ENCODE measurements at regions not wholly inside any gene's neighbourhood (a gene's known extent, or its start where the extent isn't known, plus 50 kb on each side); places are given as distances from the start of the nearest gene placed in this dataset.
"Not testable (repeated sequence)": the region's sequence is repeated elsewhere in the genome, so short reads cannot be mapped to it uniquely, and the experiment has no call there.

- DNase-seq (no peak), ATAC-seq (no peak)
- intact Hi-C loops (cut with micrococcal nuclease) = no loop called here
Observed at GRCh38 chr4:65019775-65020174, 610.5 kb upstream of the TECRL start.

- no peak for DNase-seq
- no peak for ATAC-seq
Observed at GRCh38 chr4:65018313-65018712, 609.1 kb upstream of the TECRL start.

GRCh38 chr4:65014078-65014477 lies 604.8 kb upstream of the TECRL start:
- ATAC-seq = peak; percentile 43
- intact Hi-C loops (cut with micrococcal nuclease) = no loop called here
- no peak for DNase-seq

More at GRCh38 chr4:65018313-65018712, 609.1 kb upstream of the TECRL start:
- intact Hi-C loops (cut with micrococcal nuclease) = no loop called here

GRCh38 chr4:65007841-65008439 lies 598.7 kb upstream of the TECRL start:
- ATAC-seq (no peak), DNase-seq (no peak)
- intact Hi-C loops (cut with micrococcal nuclease) = no loop called here

GRCh38 chr4:64975177-64975576 lies 565.9 kb upstream of the TECRL start:
- DNase-seq = no peak
- intact Hi-C loops (cut with micrococcal nuclease) = no loop called here
- ATAC-seq = no peak

- intact Hi-C loops (cut with micrococcal nuclease) = no loop called here
- no peak for DNase-seq
Observed at GRCh38 chr4:64969081-64969480, 559.8 kb upstream of the TECRL start.

GRCh38 chr4:64967286-64967685 lies 558.0 kb upstream of the TECRL start:
- DNase-seq = no peak
- no peak for ATAC-seq
- intact Hi-C loops (cut with micrococcal nuclease) = no loop called here

More at GRCh38 chr4:64969081-64969480, 559.8 kb upstream of the TECRL start:
- ATAC-seq = no peak

- no peak for ATAC-seq
- intact Hi-C loops (cut with micrococcal nuclease) = no loop called here
- no peak for DNase-seq
Observed at GRCh38 chr4:64960516-64960915, 551.3 kb upstream of the TECRL start.

- no peak for DNase-seq
- ATAC-seq = no peak
- intact Hi-C loops (cut with micrococcal nuclease) = no loop called here
Observed at GRCh38 chr4:64940698-64941097, 531.4 kb upstream of the TECRL start.

- ATAC-seq (no peak), DNase-seq (no peak)
- intact Hi-C loops (cut with micrococcal nuclease) = no loop called here
Observed at GRCh38 chr4:64935469-64936001, 526.3 kb upstream of the TECRL start.

- ATAC-seq = no peak
- DNase-seq = no peak
- intact Hi-C loops (cut with micrococcal nuclease) = no loop called here
Observed at GRCh38 chr4:64911846-64912245, 502.6 kb upstream of the TECRL start.

GRCh38 chr4:64903986-64904385 lies 494.7 kb upstream of the TECRL start:
- ATAC-seq (no peak), DNase-seq (no peak)
- intact Hi-C loops (cut with micrococcal nuclease) = no loop called here

- DNase-seq = no peak
- ATAC-seq = no peak
- intact Hi-C loops (cut with micrococcal nuclease) = no loop called here
Observed at GRCh38 chr4:64899563-64899962, 490.3 kb upstream of the TECRL start.

GRCh38 chr4:64899030-64899429 lies 489.8 kb upstream of the TECRL start:
- ATAC-seq; intact Hi-C loops (cut with micrococcal nuclease); DNase-seq: not testable (repeated sequence)

GRCh38 chr4:64897683-64898082 lies 488.4 kb upstream of the TECRL start:
- DNase-seq (no peak), ATAC-seq (no peak)
- intact Hi-C loops (cut with micrococcal nuclease) = no loop called here

- no peak for DNase-seq
- no peak for ATAC-seq
- intact Hi-C loops (cut with micrococcal nuclease) = no loop called here
Observed at GRCh38 chr4:64895031-64895430, 485.8 kb upstream of the TECRL start.

- no peak for ATAC-seq
- DNase-seq = no peak
- intact Hi-C loops (cut with micrococcal nuclease) = no loop called here
Observed at GRCh38 chr4:64893205-64893604, 484.0 kb upstream of the TECRL start.

GRCh38 chr4:64889906-64890610 lies 480.8 kb upstream of the TECRL start:
- intact Hi-C loops (cut with micrococcal nuclease) = no loop called here
- no peak for DNase-seq
- ATAC-seq = no peak

- intact Hi-C loops (cut with micrococcal nuclease) = no loop called here
- no peak for ATAC-seq
- DNase-seq = no peak
Observed at GRCh38 chr4:64883087-64883807, 474.0 kb upstream of the TECRL start.
